HEK293T (cell line): ENCODE measurements at regions not wholly inside any gene's neighbourhood (a gene's known extent, or its start where the extent isn't known, plus 50 kb on each side); places are given as distances from the start of the nearest gene placed in this dataset.

Experiments used
- ARNT ChIP-seq: fragments of 450-650 bp; IDR thresholded peaks from 2 replicates; pipeline ENCODE4 v1.6.1; 2017; ENCODE audit warnings: mild to moderate bottlenecking
- BHLHE40 ChIP-seq: fragments of 450-650 bp; IDR thresholded peaks from 2 replicates; pipeline ENCODE4 v1.6.1; 2016; ENCODE audit warnings: mild to moderate bottlenecking, moderate library complexity, borderline replicate concordance
- CTBP1 ChIP-seq: fragments of 450-650 bp; IDR thresholded peaks from 2 replicates; pipeline ENCODE4 v1.6.1; 2016; ENCODE audit warnings: borderline replicate concordance
- ELF4 ChIP-seq: fragments of 450-650 bp; IDR thresholded peaks from 2 replicates; pipeline ENCODE4 v1.6.1; 2017; ENCODE audit warnings: antibody characterized with exemption
- FOXM1 ChIP-seq: fragments of 450-650 bp; IDR thresholded peaks from 2 replicates; pipeline ENCODE4 v1.6.1; 2017; ENCODE audit warnings: mild to moderate bottlenecking, borderline replicate concordance
- HDGF ChIP-seq: fragments of 450-650 bp; IDR thresholded peaks from 2 replicates; pipeline ENCODE4 v1.6.1; 2017; ENCODE audit warnings: antibody characterized with exemption, borderline replicate concordance
- L3MBTL2 ChIP-seq: fragments of 450-650 bp; conservative IDR thresholded peaks from 2 replicates; pipeline ENCODE4 v1.6.1; 2016; ENCODE audit warnings: mild to moderate bottlenecking
- SP1 ChIP-seq: fragments of 450-650 bp; IDR thresholded peaks from 2 replicates; pipeline ENCODE4 v1.6.1; 2017
- SUZ12 ChIP-seq: fragments of 450-650 bp; IDR thresholded peaks from 2 replicates; pipeline ENCODE4 v1.6.1; 2016; ENCODE audit warnings: mild to moderate bottlenecking
- TARDBP ChIP-seq: fragments of 450-650 bp; IDR thresholded peaks from 2 replicates; pipeline ENCODE4 v1.6.1; 2016
- ZNF384 ChIP-seq: fragments of 450-650 bp; IDR thresholded peaks from 2 replicates; pipeline ENCODE4 v1.6.1; 2016

DNA sequence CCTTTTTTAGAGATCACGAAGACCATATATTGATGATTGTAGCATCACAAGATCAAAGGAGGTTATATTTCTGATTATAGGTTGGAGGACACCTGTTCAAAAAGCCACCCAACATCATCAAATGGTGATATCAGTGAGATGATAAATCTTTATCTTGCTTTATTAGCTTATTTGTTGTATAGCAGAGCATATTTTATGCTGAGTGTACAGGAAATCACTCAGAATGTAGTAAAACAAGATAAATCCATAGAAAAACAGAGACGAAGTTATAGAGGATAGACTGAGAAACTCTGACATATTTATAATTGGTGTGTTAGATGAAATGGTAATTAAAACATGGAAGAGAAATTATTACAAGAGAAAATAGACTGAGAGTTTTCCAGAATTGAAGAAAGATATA is 69.8 kb upstream of the DMAC1 start:
- TF ChIP-seq FOXM1 (no peak), ARNT (no peak), ZNF384 (no peak), SP1 (no peak), CTBP1 (no peak), L3MBTL2 (no peak), BHLHE40 (no peak), ELF4 (no peak), SUZ12 (no peak), TARDBP (no peak), HDGF (no peak)
